Gastroesophageal sphincter (tissue), 2 donors: ENCODE measurements at regions not wholly inside any gene's neighbourhood (a gene's known extent, or its start where the extent isn't known, plus 50 kb on each side); places are given as distances from the start of the nearest gene placed in this dataset.

Experiments
- POLR2A ChIP-seq, 2 donors: fragments of 450-650 bp; IDR thresholded peaks; one replicate each; pipeline ENCODE4 v1.6.1; 2017; ENCODE audit warnings: antibody characterized with exemption in 2 of 2, mild to moderate bottlenecking in 2 of 2, moderate library complexity in 1 of 2
- POLR2AphosphoS5 ChIP-seq: sonication (generic); formaldehyde crosslinking; IDR thresholded peaks from one replicate; pipeline ENCODE4 v1.6.1; 2017; ENCODE audit warnings: antibody characterized with exemption

- TF ChIP-seq POLR2AphosphoS5 (no peak), POLR2A (IDR thresholded peaks at IDR 0.05) (no peak)
Observed at GRCh38 chr10:21299330-21299729, 226.2 kb downstream of the SKIDA1 start.
